IPS-15b (cell line): ENCODE measurements at regions not wholly inside any gene's neighbourhood (a gene's known extent, or its start where the extent isn't known, plus 50 kb on each side); places are given as distances from the start of the nearest gene placed in this dataset.

ENCODE experiments used
- H3K27me3 ChIP-seq: one replicate; pipeline ENCODE4 v1.6.1; 2013; ENCODE audit warnings: low read length; ENCODE audit not compliant: control insufficient read depth, insufficient read depth
- H3K36me3 ChIP-seq: one replicate; pipeline ENCODE4 v1.6.1; 2013; ENCODE audit warnings: low read length; ENCODE audit not compliant: control insufficient read depth, insufficient read depth
- H3K4me1 ChIP-seq: one replicate; pipeline ENCODE4 v1.6.1; 2013; ENCODE audit warnings: mild to moderate bottlenecking, low read length; ENCODE audit not compliant: control insufficient read depth, insufficient read depth
- H3K4me3 ChIP-seq: one replicate; pipeline ENCODE4 v1.5.1; 2013; ENCODE audit warnings: low read depth, low read length
- H3K9ac ChIP-seq: one replicate; pipeline ENCODE4 v1.6.1; 2013; ENCODE audit warnings: low read depth, mild to moderate bottlenecking, low read length
- H3K9me3 ChIP-seq: one replicate; pipeline ENCODE4 v1.6.1; 2013; ENCODE audit warnings: mild to moderate bottlenecking, low read length; ENCODE audit not compliant: control insufficient read depth, insufficient read depth

- Histone ChIP-seq H3K4me3 (peak overlapping the region; percentile 3), H3K9me3 (no peaks in the 10 kb centered on the region), H3K36me3 (no peaks in the 10 kb centered on the region), H3K9ac (no peak overlapping the region), H3K27me3 (no peaks in the 10 kb centered on the region), H3K4me1 (peaks cover 4% of the 10 kb centered on the region)
These were observed 204.8 kb upstream of the SESN3 start for GRCh38 chr11:95435628-95436353.

- Histone ChIP-seq H3K4me3 (no peak overlapping the region), H3K36me3 (no peaks in the 10 kb centered on the region), H3K27me3 (no peaks in the 10 kb centered on the region), H3K4me1 (peaks cover 4% of the 10 kb centered on the region), H3K9ac (no peak overlapping the region), H3K9me3 (no peaks in the 10 kb centered on the region)
These were observed 204.2 kb upstream of the SESN3 start for GRCh38 chr11:95435192-95435591.

- Histone ChIP-seq H3K4me1 (peaks cover 4% of the 10 kb centered on the region), H3K9ac (no peak overlapping the region)
These were observed 203.6 kb upstream of the SESN3 start for GRCh38 chr11:95434489-95435057.

GRCh38 chr11:95434009-95434408 lies 203.0 kb upstream of the SESN3 start:
- Histone ChIP-seq H3K4me3 (no peak overlapping the region), H3K9me3 (no peaks in the 10 kb centered on the region), H3K36me3 (no peaks in the 10 kb centered on the region), H3K4me1 (peaks cover 4% of the 10 kb centered on the region), H3K27me3 (no peaks in the 10 kb centered on the region), H3K9ac (no peak overlapping the region)

More at GRCh38 chr11:95434489-95435057, 203.6 kb upstream of the SESN3 start:
- Histone ChIP-seq H3K4me3 (no peak overlapping the region), H3K9me3 (no peaks in the 10 kb centered on the region), H3K36me3 (no peaks in the 10 kb centered on the region), H3K27me3 (no peaks in the 10 kb centered on the region)

GRCh38 chr11:95432714-95433503 lies 201.9 kb upstream of the SESN3 start:
- H3K4me1 ChIP-seq: peaks cover 4% of the 10 kb centered on the region
- H3K9ac ChIP-seq: no peak overlapping the region
- H3K27me3 ChIP-seq: no peaks in the 10 kb centered on the region
- H3K36me3 ChIP-seq: no peaks in the 10 kb centered on the region
- H3K9me3 ChIP-seq: no peaks in the 10 kb centered on the region
- no peak overlapping the region for H3K4me3 ChIP-seq

- no peak overlapping the region for H3K4me3 ChIP-seq
- H3K4me1 ChIP-seq: peaks cover 9% of the 10 kb centered on the region
- H3K9ac ChIP-seq: no peak overlapping the region
- no peaks in the 10 kb centered on the region for H3K9me3 ChIP-seq
- H3K36me3 ChIP-seq: no peaks in the 10 kb centered on the region
- H3K27me3 ChIP-seq: no peaks in the 10 kb centered on the region
These were observed 198.4 kb upstream of the SESN3 start for GRCh38 chr11:95429376-95429907.

- Histone ChIP-seq H3K9ac (no peak overlapping the region), H3K36me3 (no peaks in the 10 kb centered on the region), H3K27me3 (no peaks in the 10 kb centered on the region), H3K9me3 (no peaks in the 10 kb centered on the region), H3K4me3 (no peak overlapping the region), H3K4me1 (peaks cover 9% of the 10 kb centered on the region)
These were observed 195.9 kb upstream of the SESN3 start for GRCh38 chr11:95426823-95427462.

- Histone ChIP-seq H3K4me1 (peaks cover 2% of the 10 kb centered on the region), H3K4me3 (no peak overlapping the region), H3K36me3 (no peaks in the 10 kb centered on the region), H3K9ac (no peak overlapping the region), H3K27me3 (no peaks in the 10 kb centered on the region), H3K9me3 (no peaks in the 10 kb centered on the region)
These were observed 188.9 kb upstream of the SESN3 start for GRCh38 chr11:95419915-95420314.

GRCh38 chr11:95418916-95419315 lies 187.9 kb upstream of the SESN3 start:
- Histone ChIP-seq H3K9ac (no peak overlapping the region), H3K36me3 (no peaks in the 10 kb centered on the region), H3K9me3 (no peaks in the 10 kb centered on the region), H3K4me3 (no peak overlapping the region), H3K27me3 (no peaks in the 10 kb centered on the region), H3K4me1 (peaks cover 2% of the 10 kb centered on the region)

- H3K4me3 ChIP-seq: no peak overlapping the region
These were observed 186.8 kb upstream of the SESN3 start for GRCh38 chr11:95417832-95418231.

GRCh38 chr11:95415837-95416304 lies 184.9 kb upstream of the SESN3 start:
- no peaks in the 10 kb centered on the region for H3K27me3 ChIP-seq
- no peaks in the 10 kb centered on the region for H3K36me3 ChIP-seq
- H3K4me1 ChIP-seq: peaks cover 2% of the 10 kb centered on the region
- H3K9ac ChIP-seq: no peak overlapping the region
- no peaks in the 10 kb centered on the region for H3K9me3 ChIP-seq
- H3K4me3 ChIP-seq: no peak overlapping the region

More at GRCh38 chr11:95417832-95418231, 186.8 kb upstream of the SESN3 start:
- peaks cover 2% of the 10 kb centered on the region for H3K4me1 ChIP-seq
- no peaks in the 10 kb centered on the region for H3K9me3 ChIP-seq
- H3K9ac ChIP-seq: no peak overlapping the region
- H3K27me3 ChIP-seq: no peaks in the 10 kb centered on the region
- no peaks in the 10 kb centered on the region for H3K36me3 ChIP-seq
